IPS DF 6.9 (cell line): ENCODE measurements at regions not wholly inside any gene's neighbourhood (a gene's known extent, or its start where the extent isn't known, plus 50 kb on each side); places are given as distances from the start of the nearest gene placed in this dataset.

Experiments used
- DNase-seq: peaks from one replicate; pipeline ENCODE4 v3.0.0-alpha.2; 2013; ENCODE audit warnings: low read depth, low spot score
- H3K27ac ChIP-seq: one replicate; pipeline ENCODE4 v1.5.1; 2013; ENCODE audit warnings: low read length, control low read depth
- H3K27me3 ChIP-seq: 2 replicates; pipeline ENCODE4 v1.6.1; 2013; ENCODE audit warnings: mild to moderate bottlenecking, low read length; ENCODE audit not compliant: control insufficient read depth, insufficient read depth
- H3K36me3 ChIP-seq: 2 replicates; pipeline ENCODE4 v1.6.1; 2013; ENCODE audit warnings: low read length; ENCODE audit not compliant: control insufficient read depth, insufficient read depth
- H3K4me1 ChIP-seq: 2 replicates; pipeline ENCODE4 v1.6.1; 2013; ENCODE audit warnings: low read length; ENCODE audit not compliant: control insufficient read depth, insufficient read depth
- H3K4me3 ChIP-seq: 2 replicates; pipeline ENCODE4 v1.5.1; 2013; ENCODE audit warnings: mild to moderate bottlenecking, low read length
- H3K9me3 ChIP-seq: 2 replicates; pipeline ENCODE4 v1.6.1; 2013; ENCODE audit warnings: low read length, inconsistent platforms; ENCODE audit not compliant: control insufficient read depth, insufficient read depth
- WGBS: extraction: QIAGEN DNeasy Blood & Tissue Kit; methylation state at CpG from one replicate; pipeline ENCODE4 v1.1.7; 2013; ENCODE audit warnings: mixed read lengths, missing lambda C conversion rate; ENCODE audit not compliant: insufficient read length, insufficient coverage; 5-methylcytosine and 5-hydroxymethylcytosine counted together

DNA sequence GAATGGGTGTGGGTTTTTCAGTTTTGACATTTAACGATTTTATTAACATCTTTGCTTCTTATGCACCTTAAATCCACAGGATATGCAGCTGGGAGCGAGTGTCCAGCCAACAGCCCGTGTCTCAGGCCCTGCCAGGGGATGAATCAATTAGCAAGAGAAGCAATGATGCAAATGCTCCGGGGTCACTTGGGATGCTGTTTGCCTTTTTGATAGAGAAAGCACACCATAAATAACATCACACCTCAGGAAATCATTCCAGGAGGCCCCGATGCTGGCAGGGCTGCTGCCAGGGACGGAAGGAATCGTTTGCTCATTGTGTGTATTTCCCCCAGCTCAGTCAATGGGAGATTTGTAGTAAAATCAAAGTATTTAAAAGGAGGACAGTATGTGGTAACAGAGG is 394.0 kb upstream of the HNRNPA3 start:
- DNase-seq: no peak
- no peak overlapping the region for H3K27ac ChIP-seq
- peaks cover 5% of the 10 kb centered on the region; the same call in 1 of the 2 replicates for H3K4me1 ChIP-seq
- no CpG with 5 or more reads among the region's 7 CpGs for WGBS
- no peaks in the 10 kb centered on the region for H3K27me3 ChIP-seq
- H3K9me3 ChIP-seq: no peaks in the 10 kb centered on the region
- no peak overlapping the region for H3K4me3 ChIP-seq
- no peaks in the 10 kb centered on the region for H3K36me3 ChIP-seq

DNA sequence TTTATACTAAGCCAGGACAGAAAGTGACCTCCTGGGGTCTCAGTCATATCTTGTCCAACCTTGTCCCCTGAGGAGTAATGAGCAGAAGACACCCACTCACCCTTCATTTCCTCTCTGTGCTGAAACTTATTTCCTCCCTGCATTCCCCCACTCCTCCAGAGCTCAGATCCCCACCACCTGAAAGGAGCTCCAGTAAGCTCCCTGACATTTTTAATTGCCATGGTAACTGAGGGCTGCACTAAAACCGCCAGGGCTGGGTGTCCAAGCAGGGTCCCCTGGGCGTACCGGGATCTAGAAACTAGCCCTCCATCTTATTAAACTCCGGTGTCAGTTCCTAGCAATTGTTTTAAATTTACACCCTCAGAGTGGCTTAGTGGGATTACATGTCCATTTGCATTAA is 393.3 kb upstream of the HNRNPA3 start:
- WGBS: no CpG with 5 or more reads among the region's 4 CpGs
- H3K27ac ChIP-seq: no peak overlapping the region
- peaks cover 5% of the 10 kb centered on the region; the same call in 1 of the 2 replicates for H3K4me1 ChIP-seq
- no peak for DNase-seq
- no peak overlapping the region for H3K4me3 ChIP-seq
- H3K27me3 ChIP-seq: no peaks in the 10 kb centered on the region
- no peaks in the 10 kb centered on the region for H3K9me3 ChIP-seq
- no peaks in the 10 kb centered on the region for H3K36me3 ChIP-seq

DNA sequence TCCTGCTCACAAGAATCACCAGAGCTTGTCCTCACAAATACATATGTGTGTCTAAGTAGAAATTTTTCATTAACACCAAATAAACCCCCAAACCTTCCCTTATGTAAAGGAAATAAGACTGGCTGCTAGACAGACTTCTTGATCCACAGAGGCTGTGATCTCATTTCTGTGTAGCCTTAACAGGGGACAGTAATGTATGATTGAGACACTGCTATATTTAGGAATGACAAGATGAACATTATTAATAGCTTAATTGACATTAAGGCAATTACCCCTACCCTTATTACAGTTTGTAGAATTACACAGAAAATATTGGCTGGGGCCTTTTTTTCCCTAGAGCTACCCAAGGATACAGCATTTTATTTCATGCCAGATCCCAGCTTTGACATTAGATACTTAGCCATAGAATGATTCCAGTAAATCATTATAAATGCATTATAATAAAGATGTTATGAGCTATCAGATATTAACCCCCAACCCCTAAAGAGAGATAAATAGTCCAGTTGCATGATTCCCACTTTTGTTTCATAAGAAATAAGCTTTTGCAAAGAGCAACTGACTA is 392.1 kb upstream of the HNRNPA3 start:
- H3K4me1 ChIP-seq: peaks cover 5% of the 10 kb centered on the region; the same call in 1 of the 2 replicates
- no peaks in the 10 kb centered on the region for H3K9me3 ChIP-seq
- no peak overlapping the region for H3K27ac ChIP-seq
- H3K36me3 ChIP-seq: no peaks in the 10 kb centered on the region
- H3K4me3 ChIP-seq: no peak overlapping the region
- DNase-seq: no peak
- no peaks in the 10 kb centered on the region for H3K27me3 ChIP-seq

DNA sequence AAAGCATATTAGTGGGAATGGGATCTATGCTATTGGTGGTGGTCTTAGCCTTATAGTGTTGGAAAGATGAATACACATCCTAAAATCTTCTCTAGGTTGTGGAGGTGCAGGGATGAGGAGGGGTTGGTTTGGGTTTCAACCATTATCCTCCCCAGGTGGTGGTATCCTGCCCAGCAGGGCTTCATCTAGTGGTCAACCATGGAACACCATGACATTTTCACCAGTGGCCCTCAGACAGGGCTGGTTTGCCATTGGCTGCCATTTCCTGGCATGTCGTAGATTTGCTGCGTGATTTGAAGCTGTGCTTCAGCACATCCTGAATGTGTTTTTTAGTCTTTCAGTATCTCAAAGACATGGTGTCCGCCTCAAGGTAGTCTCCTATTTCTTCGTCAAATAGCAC is 391.2 kb upstream of the HNRNPA3 start:
- no peaks in the 10 kb centered on the region for H3K27me3 ChIP-seq
- H3K36me3 ChIP-seq: no peaks in the 10 kb centered on the region
- no peak overlapping the region for H3K27ac ChIP-seq
- WGBS: no CpG with 5 or more reads among the region's 4 CpGs
- H3K4me3 ChIP-seq: no peak overlapping the region
- no peak for DNase-seq
- peaks cover 5% of the 10 kb centered on the region; the same call in 1 of the 2 replicates for H3K4me1 ChIP-seq
- no peaks in the 10 kb centered on the region for H3K9me3 ChIP-seq

DNA sequence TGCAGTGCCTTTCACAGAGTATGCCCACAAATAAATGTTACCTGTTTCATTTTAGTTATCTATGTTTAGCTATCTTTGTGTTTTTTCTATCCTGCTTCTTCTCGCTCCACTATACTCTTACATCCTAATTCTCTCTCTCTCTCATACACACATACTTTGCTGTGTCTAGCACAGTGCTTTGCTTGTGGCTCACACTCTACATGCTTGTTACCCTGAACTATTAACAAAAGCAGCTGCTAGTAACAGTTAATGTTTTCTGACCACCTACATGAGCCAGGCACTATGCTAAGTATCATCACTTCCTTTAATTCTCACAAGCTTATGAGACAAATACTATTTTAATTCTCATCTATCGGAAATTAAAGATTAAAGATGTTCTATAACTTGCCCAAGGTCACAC is 390.5 kb upstream of the HNRNPA3 start:
- H3K4me3 ChIP-seq: no peak overlapping the region
- peaks cover 3% of the 10 kb centered on the region; the same call in 1 of the 2 replicates for H3K4me1 ChIP-seq
- no peaks in the 10 kb centered on the region for H3K27me3 ChIP-seq
- H3K36me3 ChIP-seq: no peaks in the 10 kb centered on the region
- no peak overlapping the region for H3K27ac ChIP-seq
- no peak for DNase-seq
- no CpG with 5 or more reads among the region's 2 CpGs for WGBS
- no peaks in the 10 kb centered on the region for H3K9me3 ChIP-seq

DNA sequence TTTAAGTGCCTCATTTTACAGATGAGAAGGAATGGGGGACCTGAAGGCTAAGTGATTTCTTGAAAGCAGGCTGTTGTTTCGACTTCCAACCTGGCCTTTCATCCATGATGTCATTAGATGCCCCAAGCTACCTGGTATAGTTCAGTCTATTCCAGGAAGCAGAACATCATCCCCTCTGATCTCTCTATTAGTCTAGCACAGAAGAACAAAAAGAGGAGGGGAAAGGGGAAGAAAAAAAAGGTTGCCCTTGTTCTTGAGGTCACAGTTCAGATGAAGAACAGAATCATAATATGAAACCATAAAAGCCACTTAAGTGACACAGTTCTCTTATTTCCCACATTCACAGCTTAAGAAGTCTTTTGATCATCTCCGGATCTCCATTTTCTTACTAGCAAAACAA is 386.2 kb upstream of the HNRNPA3 start:
- no peaks in the 10 kb centered on the region for H3K27me3 ChIP-seq
- WGBS: no CpG with 5 or more reads among the region's 2 CpGs

DNA sequence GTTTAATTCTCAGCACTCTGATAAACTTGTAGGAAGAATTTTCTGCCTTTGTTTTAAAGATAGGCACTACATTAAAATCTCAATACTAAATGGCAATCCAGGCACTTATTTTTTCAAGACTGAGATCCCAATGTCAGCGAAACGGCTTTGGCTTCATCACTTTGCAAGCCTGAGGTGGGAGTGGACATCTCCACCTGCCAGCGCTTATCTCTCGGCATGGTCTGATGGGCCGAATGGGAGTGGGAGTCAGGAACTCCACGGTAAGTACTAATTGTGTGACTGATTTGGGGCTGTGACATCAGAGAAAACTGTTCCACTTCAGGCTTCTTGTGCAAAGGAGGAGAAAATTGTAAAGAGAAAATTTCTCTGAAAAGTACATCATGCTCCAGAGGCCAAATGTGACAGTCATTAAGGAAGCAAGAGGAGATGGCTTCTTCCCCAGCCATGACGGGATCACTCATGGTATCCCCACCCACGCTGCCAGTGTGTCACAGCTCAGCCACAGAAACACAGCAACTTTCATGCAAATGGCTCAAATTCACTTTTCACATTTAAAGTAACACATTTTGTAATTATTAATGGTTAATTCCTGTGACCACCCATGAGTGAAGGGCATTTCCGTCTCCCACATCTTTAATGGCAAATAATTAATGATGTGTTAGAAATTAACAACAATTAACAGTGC is 385.5 kb upstream of the HNRNPA3 start:
- Histone ChIP-seq H3K9me3 (no peaks in the 10 kb centered on the region), H3K4me3 (no peak overlapping the region), H3K36me3 (no peaks in the 10 kb centered on the region), H3K27me3 (no peaks in the 10 kb centered on the region), H3K27ac (no peak overlapping the region), H3K4me1 (no peaks in the 10 kb centered on the region)
- no peak for DNase-seq
- no CpG with 5 or more reads among the region's 9 CpGs for WGBS

More for the DNA sequence above, 386.2 kb upstream of the HNRNPA3 start:
- Histone ChIP-seq H3K27ac (no peak overlapping the region), H3K4me1 (no peaks in the 10 kb centered on the region), H3K4me3 (no peak overlapping the region), H3K36me3 (no peaks in the 10 kb centered on the region), H3K9me3 (no peaks in the 10 kb centered on the region)
- no peak for DNase-seq

DNA sequence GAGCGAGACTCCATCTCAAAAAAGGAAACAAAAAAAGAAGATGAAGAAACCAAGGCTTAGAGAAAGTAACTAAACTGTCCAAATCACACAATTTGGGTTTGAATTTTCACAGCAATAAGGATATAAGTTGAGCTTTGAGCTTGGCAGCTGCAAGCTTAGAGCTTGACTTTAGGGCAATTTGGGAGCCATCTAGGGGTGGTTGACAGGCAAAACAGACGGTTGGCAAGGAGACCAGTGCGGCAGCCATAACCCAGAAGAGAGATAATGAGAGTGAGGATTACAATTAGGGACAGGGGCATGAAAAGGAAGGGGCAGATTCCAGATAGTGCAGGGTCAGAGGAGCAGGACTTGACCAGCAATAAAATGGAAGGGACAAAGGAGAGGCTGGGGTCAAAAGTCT is 382.2 kb upstream of the HNRNPA3 start:
- Histone ChIP-seq H3K27me3 (no peaks in the 10 kb centered on the region), H3K9me3 (no peaks in the 10 kb centered on the region), H3K27ac (no peak overlapping the region), H3K4me1 (no peaks in the 10 kb centered on the region), H3K4me3 (no peak overlapping the region), H3K36me3 (no peaks in the 10 kb centered on the region)
- WGBS: no CpG with 5 or more reads among the region's 3 CpGs
- DNase-seq: no peak

DNA sequence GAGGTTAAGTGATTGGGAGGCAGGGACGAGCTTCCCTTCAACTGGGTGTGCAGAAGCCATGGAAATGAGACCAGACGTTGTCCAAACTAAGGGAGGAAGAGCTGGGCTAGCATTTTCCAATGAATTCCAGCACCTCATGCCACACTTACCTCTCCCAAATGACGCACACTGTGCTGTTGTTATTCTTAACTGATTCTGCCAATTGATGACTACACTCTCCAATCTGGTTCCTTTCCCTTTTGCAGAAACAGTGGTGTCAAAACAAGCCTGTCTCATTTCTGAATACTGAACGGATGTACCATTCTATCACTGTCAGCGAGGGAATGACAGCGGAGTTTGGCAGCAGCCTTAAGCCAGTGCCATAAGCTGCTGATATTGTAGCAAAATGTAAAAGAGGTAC is 380.5 kb upstream of the HNRNPA3 start:
- H3K36me3 ChIP-seq: no peaks in the 10 kb centered on the region
- no peak overlapping the region for H3K27ac ChIP-seq
- no peaks in the 10 kb centered on the region for H3K9me3 ChIP-seq
- no CpG with 5 or more reads among the region's 6 CpGs for WGBS
- DNase-seq: no peak
- H3K27me3 ChIP-seq: no peaks in the 10 kb centered on the region
- no peaks in the 10 kb centered on the region for H3K4me1 ChIP-seq
- H3K4me3 ChIP-seq: no peak overlapping the region

DNA sequence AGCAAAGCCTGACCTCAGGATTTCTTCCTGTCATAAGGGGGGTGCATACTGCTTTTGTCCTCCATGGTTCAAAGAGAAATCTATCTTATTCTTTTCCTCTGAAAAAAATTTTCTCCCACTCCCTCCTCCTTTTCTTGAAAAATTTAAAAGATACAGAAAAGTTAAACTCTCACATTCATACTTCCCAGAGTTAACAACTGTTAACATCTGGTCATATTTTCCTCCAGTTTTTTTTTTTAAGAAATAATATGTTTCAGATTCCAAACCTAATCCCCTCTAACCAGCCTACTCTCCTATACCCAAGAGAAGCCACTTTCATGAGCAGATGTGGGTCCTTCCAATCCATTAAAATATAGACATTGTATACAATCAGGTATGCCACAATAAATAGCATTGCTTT is 378.9 kb upstream of the HNRNPA3 start:
- H3K4me3 ChIP-seq: no peak overlapping the region
- H3K36me3 ChIP-seq: no peaks in the 10 kb centered on the region
- H3K27me3 ChIP-seq: no peaks in the 10 kb centered on the region
- H3K27ac ChIP-seq: no peak overlapping the region
- no peaks in the 10 kb centered on the region for H3K4me1 ChIP-seq
- no peaks in the 10 kb centered on the region for H3K9me3 ChIP-seq
- DNase-seq: no peak

DNA sequence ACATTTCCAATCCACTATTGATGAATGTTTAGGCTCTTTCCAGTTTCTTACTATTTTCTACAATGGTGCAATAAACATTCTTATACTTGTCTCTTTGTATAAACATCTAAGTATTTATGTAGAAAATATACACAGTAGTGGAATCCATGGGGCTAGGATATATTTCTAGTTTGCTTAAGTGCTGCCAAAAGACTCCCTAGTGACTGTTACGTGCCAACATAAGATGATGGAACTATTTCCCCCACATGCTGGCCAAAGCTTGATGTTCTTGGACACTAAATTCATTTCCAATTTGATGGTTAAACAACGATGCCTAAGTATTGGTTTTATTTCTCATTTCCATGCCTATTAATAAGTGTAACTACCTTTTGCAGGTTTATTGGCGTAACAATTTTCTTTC is 378.4 kb upstream of the HNRNPA3 start:
- H3K36me3 ChIP-seq: no peaks in the 10 kb centered on the region
- H3K27ac ChIP-seq: no peak overlapping the region
- no peak for DNase-seq
- H3K4me1 ChIP-seq: no peaks in the 10 kb centered on the region
- no peaks in the 10 kb centered on the region for H3K27me3 ChIP-seq
- no CpG with 5 or more reads among the region's 3 CpGs for WGBS
- no peak overlapping the region for H3K4me3 ChIP-seq
- H3K9me3 ChIP-seq: no peaks in the 10 kb centered on the region
